EH (cell line): ENCODE measurements at regions not wholly inside any gene's neighbourhood (a gene's known extent, or its start where the extent isn't known, plus 50 kb on each side); places are given as distances from the start of the nearest gene placed in this dataset.

ENCODE experiments used
- DNase-seq: peaks from one replicate; pipeline ENCODE4 v3.0.0-alpha.2; 2015; ENCODE audit warnings: low read depth

- DNase-seq = no peak
Observed at GRCh38 chr13:80033951-80034350, 307.0 kb downstream of the SPRY2 start.

GRCh38 chr13:80033286-80033685, 307.6 kb downstream of the SPRY2 start:
- no peak for DNase-seq

GRCh38 chr13:80030491-80030890, 310.4 kb downstream of the SPRY2 start:
- peak; percentile 50 for DNase-seq

- DNase-seq = no peak
Observed at GRCh38 chr13:80029170-80029569, 311.8 kb downstream of the SPRY2 start.

- no peak for DNase-seq
Observed at GRCh38 chr13:80022146-80022545, 318.8 kb downstream of the SPRY2 start.

GRCh38 chr13:80012251-80012650, 328.7 kb downstream of the SPRY2 start:
- DNase-seq = peak; percentile 26

- DNase-seq = no peak
Observed at GRCh38 chr13:80011448-80012212, 329.3 kb downstream of the SPRY2 start.

GRCh38 chr13:80010846-80011245, 330.1 kb downstream of the SPRY2 start:
- DNase-seq = no peak

GRCh38 chr13:80010286-80010831, 330.6 kb downstream of the SPRY2 start:
- no peak for DNase-seq

- no peak for DNase-seq
Observed at GRCh38 chr13:80009760-80010159, 331.2 kb downstream of the SPRY2 start.

- DNase-seq = no peak
Observed at GRCh38 chr13:80006940-80007339, 334.0 kb downstream of the SPRY2 start.

GRCh38 chr13:80001510-80001842, 339.4 kb downstream of the SPRY2 start:
- no peak for DNase-seq

- DNase-seq = peak; percentile 68
Observed at GRCh38 chr13:80000684-80001509, 340.0 kb downstream of the SPRY2 start.

- DNase-seq = no peak
Observed at GRCh38 chr13:79999601-80000000, 341.3 kb downstream of the SPRY2 start.

GRCh38 chr13:79998381-79998880, 342.5 kb downstream of the SPRY2 start:
- DNase-seq = no peak

GRCh38 chr13:79997244-79997643, 343.7 kb downstream of the SPRY2 start:
- DNase-seq = no peak

- peak; percentile 89 for DNase-seq
Observed at GRCh38 chr13:79995334-79995733, 345.6 kb downstream of the SPRY2 start.

GRCh38 chr13:79992111-79992510, 348.8 kb downstream of the SPRY2 start:
- DNase-seq = no peak

GRCh38 chr13:79990048-79990447, 350.9 kb downstream of the SPRY2 start:
- peak; percentile 69 for DNase-seq

- DNase-seq = peak; percentile 89
Observed at GRCh38 chr13:79989217-79989661, 351.7 kb downstream of the SPRY2 start.

GRCh38 chr13:79988573-79988972, 352.4 kb downstream of the SPRY2 start:
- DNase-seq = peak; percentile 95

- DNase-seq = no peak
Observed at GRCh38 chr13:79987761-79988160, 353.2 kb downstream of the SPRY2 start.

GRCh38 chr13:79987323-79987722, 353.6 kb downstream of the SPRY2 start:
- no peak for DNase-seq
